Chondrocyte (in vitro differentiated cells): ENCODE measurements at regions not wholly inside any gene's neighbourhood (a gene's known extent, or its start where the extent isn't known, plus 50 kb on each side); places are given as distances from the start of the nearest gene placed in this dataset.

Experiments
- DNase-seq: peaks from one replicate; pipeline ENCODE4 v3.0.0; 2021; ENCODE audit warnings: mixed read lengths, low spot score
- H3K27ac Mint-ChIP-seq: one replicate; pipeline ENCODE4 v1.8.0; 2021; ENCODE audit warnings: mild to moderate bottlenecking, moderate library complexity, mixed read lengths; ENCODE audit not compliant: unreplicated experiment
- H3K27me3 Mint-ChIP-seq: 2 replicates; pipeline ENCODE4 v1.8.0; 2021; ENCODE audit warnings: low read depth, mixed read lengths
- H3K36me3 Mint-ChIP-seq: 2 replicates; pipeline ENCODE4 v1.8.0; 2021; ENCODE audit warnings: low read depth, mixed read lengths
- H3K4me1 Mint-ChIP-seq: 2 replicates; pipeline ENCODE4 v1.8.0; 2021; ENCODE audit warnings: low read depth, mild to moderate bottlenecking, mixed read lengths
- H3K4me3 Mint-ChIP-seq: one replicate; pipeline ENCODE4 v1.8.0; 2021; ENCODE audit warnings: mild to moderate bottlenecking, moderate library complexity, mixed read lengths; ENCODE audit not compliant: unreplicated experiment
- H3K9me3 Mint-ChIP-seq: 2 replicates; pipeline ENCODE4 v1.8.0; 2021; ENCODE audit warnings: low read depth, mixed read lengths
- CTCF ChIP-seq: fragments of 200-600 bp; sonication (generic); IDR thresholded peaks from 2 replicates; pipeline ENCODE4 v1.5.0; 2021; ENCODE audit warnings: antibody characterized with exemption, mild to moderate bottlenecking, moderate library complexity

- no peaks in the 10 kb centered on the region for H3K9me3 Mint-ChIP-seq
- no peaks in the 10 kb centered on the region for H3K36me3 Mint-ChIP-seq
- H3K4me1 Mint-ChIP-seq, result no peaks in the 10 kb centered on the region
- no peak overlapping the region for H3K4me3 Mint-ChIP-seq
- no peak overlapping the region for H3K27ac Mint-ChIP-seq
- no peak for TF ChIP-seq CTCF
- DNase-seq, result no peak
- H3K27me3 Mint-ChIP-seq, result peaks cover 8% of the 10 kb centered on the region
Observed at GRCh38 chr15:79516155-79516554, 84.0 kb downstream of the MINAR1 start.

- no peaks in the 10 kb centered on the region for H3K4me1 Mint-ChIP-seq
- H3K27me3 Mint-ChIP-seq, result peaks cover 8% of the 10 kb centered on the region
- no peak for TF ChIP-seq CTCF
- H3K4me3 Mint-ChIP-seq, result no peak overlapping the region
- no peak overlapping the region for H3K27ac Mint-ChIP-seq
- DNase-seq, result no peak
- H3K9me3 Mint-ChIP-seq, result no peaks in the 10 kb centered on the region
- no peaks in the 10 kb centered on the region for H3K36me3 Mint-ChIP-seq
Observed at GRCh38 chr15:79516646-79517045, 84.5 kb downstream of the MINAR1 start.

- H3K9me3 Mint-ChIP-seq, result no peaks in the 10 kb centered on the region
- DNase-seq, result no peak
- H3K4me3 Mint-ChIP-seq, result no peak overlapping the region
- H3K4me1 Mint-ChIP-seq, result no peaks in the 10 kb centered on the region
- peaks cover 8% of the 10 kb centered on the region for H3K27me3 Mint-ChIP-seq
- no peaks in the 10 kb centered on the region for H3K36me3 Mint-ChIP-seq
- TF ChIP-seq CTCF, result no peak
- H3K27ac Mint-ChIP-seq, result no peak overlapping the region
Observed at GRCh38 chr15:79519628-79520027, 87.5 kb downstream of the MINAR1 start.

- no peak for TF ChIP-seq CTCF
Observed at GRCh38 chr15:79520654-79521053, 88.5 kb downstream of the MINAR1 start.

GRCh38 chr15:79522656-79523055 is 90.5 kb downstream of the MINAR1 start:
- Mint-ChIP-seq H3K27me3 (peaks cover 8% of the 10 kb centered on the region), H3K4me3 (no peak overlapping the region), H3K36me3 (no peaks in the 10 kb centered on the region), H3K4me1 (no peaks in the 10 kb centered on the region), H3K27ac (no peak overlapping the region), H3K9me3 (no peaks in the 10 kb centered on the region)
- no peak for DNase-seq
- TF ChIP-seq CTCF, result no peak

More at GRCh38 chr15:79520654-79521053, 88.5 kb downstream of the MINAR1 start:
- Mint-ChIP-seq H3K4me1 (no peaks in the 10 kb centered on the region), H3K4me3 (no peak overlapping the region), H3K9me3 (no peaks in the 10 kb centered on the region), H3K36me3 (no peaks in the 10 kb centered on the region), H3K27me3 (peaks cover 8% of the 10 kb centered on the region), H3K27ac (no peak overlapping the region)
- no peak for DNase-seq
